GM21360 (cell line): ENCODE measurements at regions not wholly inside any gene's neighbourhood (a gene's known extent, or its start where the extent isn't known, plus 50 kb on each side); places are given as distances from the start of the nearest gene placed in this dataset.
"Not testable (repeated sequence)": the region's sequence is repeated elsewhere in the genome, so short reads cannot be mapped to it uniquely, and the experiment has no call there.

Source experiments
- ATAC-seq: cut with Tn5 transposase; IDR thresholded peaks from one replicate; pipeline ENCODE4 v1.9.1; 2021; ENCODE audit warnings: mild to moderate bottlenecking, moderate library complexity; ENCODE audit not compliant: unreplicated experiment

DNA sequence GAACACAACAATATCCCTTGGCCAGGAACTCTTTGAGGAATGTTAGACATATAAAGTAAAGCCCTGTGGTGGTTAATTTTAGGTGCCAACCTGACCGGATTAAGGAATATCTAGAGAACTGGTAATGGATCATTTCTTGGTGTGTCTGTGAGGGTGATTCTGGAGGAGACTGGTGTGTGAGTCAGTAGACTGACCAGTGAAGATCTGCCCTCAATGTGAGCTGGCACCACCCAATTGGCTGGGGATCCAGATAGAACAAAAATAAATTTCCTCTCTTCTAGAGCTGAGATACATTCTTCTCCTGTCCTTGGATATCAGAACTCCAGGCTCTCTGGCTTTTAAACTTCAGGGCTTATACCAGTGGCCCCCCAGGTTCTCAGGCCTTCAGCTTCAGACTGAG is 56.2 kb upstream of the TNPO1 start:
- no peak for ATAC-seq

GRCh38 chr5:72752909-72753308 is 63.6 kb upstream of the TNPO1 start:
- ATAC-seq: no peak

DNA sequence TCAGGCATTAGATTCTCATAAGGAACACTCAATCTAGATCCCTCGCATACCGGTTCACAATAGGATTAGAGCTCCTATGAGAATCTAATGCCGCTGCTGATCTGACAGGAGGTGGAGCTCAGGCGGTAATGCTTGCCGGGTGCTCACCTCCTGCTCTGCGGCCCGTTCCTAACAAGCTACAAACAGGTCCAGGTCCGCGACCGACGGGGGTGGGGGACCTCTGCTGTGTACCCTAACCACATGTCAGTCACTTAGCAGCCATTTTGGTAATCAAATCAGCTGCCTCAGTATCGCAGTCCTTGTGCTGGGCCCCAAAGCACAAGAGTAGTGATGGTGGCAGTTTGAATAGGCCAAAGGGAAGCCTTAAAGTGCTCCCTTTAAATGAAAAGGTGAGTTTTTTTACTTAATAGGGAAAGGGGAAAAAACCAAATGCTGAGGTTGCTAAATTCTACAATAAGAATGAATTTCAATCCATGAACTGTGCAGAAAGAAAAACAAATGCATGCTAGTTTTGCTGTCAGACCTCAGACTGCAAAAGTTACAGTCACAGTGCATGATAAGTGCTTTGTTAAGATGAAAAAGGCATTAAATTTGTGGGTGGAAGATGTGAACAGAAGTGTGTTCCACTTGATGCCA is 67.0 kb upstream of the TNPO1 start:
- no peak for ATAC-seq

- ATAC-seq: no peak
Observed at GRCh38 chr5:72747826-72748225, 68.6 kb upstream of the TNPO1 start.

DNA sequence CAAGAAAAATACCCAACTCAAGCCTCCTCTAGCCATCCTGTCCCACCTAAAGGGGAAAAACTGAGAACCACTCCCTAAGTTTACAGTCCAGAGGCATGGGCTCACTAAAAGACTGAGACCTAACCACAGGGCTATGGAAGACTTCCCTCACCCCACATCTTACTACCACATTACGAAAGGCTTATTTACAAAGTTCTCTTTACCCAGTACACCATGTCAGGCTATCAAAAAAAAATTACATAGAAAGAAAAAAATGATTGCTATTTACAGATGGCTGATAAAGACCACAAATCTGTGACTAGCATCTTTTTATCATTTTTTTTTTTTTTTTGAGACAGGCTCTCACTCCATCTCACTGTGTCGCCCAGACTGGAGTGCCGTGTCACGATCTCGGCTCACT is 69.7 kb upstream of the TNPO1 start:
- ATAC-seq: no peak

DNA sequence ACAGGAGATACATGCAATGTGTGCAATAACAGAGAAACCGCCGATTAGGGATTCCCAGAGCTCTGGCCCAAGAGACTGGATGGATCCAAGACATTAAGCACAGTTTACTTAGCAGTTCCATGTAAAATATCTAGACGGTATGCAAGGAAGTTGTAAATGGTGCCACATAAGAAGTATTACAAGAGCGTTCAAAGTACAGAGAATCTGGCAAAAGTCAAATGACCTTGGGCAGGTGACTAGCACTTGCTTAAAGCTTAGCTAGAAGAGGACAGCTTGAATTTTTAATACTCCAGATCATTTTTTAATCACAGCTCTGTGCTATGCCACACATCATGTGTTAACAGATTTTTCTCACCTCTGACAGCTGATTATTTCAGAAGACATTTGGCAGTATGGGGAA is 72.3 kb upstream of the TNPO1 start:
- ATAC-seq: no peak

GRCh38 chr5:72741805-72742204 is 74.7 kb upstream of the TNPO1 start:
- no peak for ATAC-seq

GRCh38 chr5:72733810-72734209 is 82.7 kb upstream of the TNPO1 start:
- no peak for ATAC-seq

DNA sequence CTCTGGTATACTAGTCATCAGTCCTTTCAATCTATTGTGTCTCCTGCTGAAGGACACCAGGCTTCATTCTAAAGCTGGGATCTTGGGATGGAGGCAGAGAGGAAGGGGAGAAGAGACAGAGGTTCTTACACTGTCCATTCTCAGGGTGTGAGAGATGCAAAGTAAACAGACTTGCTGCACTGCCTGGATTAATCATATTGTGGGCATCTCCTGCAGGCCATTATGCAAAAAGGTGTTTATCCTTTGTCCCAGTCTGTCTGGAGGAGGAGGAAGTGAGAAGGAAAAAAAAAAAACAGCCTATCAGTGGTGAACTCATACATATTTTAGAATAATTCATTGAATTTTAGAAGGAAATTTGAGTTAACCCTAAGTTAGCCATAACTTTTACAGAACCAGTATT is 92.9 kb upstream of the TNPO1 start:
- ATAC-seq: no peak

- ATAC-seq: no peak
Observed at GRCh38 chr5:72722792-72723452, 93.5 kb upstream of the TNPO1 start.

GRCh38 chr5:72721844-72722243 is 94.6 kb upstream of the TNPO1 start:
- ATAC-seq: no peak

DNA sequence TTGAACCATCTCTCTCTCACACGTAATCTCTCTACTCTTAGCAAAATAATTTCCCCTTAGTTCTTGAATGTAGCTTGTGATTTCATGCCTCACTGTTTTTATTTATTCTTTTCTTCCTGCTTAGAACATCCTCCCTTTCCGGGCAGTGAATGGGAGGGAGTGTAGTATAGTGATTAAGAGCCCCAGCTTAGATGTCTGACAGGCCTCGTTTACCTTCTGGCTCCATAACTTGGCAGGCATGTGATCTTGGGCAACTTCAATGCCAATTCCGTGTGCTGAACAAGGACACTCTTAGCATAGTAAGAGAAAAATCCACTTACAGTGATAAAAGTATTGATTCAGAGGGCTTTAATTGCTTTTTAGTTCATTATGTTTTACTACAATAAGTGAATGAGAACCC is 96.3 kb upstream of the TNPO1 start:
- no peak for ATAC-seq

- ATAC-seq: no peak
Observed at GRCh38 chr5:72711351-72711750, 105.1 kb upstream of the TNPO1 start.

DNA sequence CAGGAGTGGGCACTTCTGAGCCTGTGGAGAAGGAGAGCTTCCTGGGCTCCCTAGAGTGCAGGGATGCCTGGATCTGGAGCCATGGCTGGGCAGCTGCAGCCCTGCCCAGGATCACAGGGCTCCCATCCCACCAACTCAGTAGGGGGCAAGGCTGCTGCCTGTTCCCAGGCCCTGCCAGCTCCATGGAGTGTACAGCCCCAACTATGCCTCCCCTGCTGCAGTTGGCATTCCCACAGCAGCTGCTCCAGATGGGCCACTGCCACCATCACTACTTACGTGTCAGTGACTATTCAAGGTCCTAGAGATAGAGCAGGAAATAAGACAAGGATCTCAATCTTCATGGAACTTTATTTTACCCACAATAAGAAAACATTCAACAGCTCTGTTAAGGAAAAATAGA is 107.1 kb upstream of the TNPO1 start:
- ATAC-seq: no peak

- ATAC-seq: no peak
Observed at GRCh38 chr5:72705178-72705577, 111.3 kb upstream of the TNPO1 start.

- ATAC-seq: no peak
Observed at GRCh38 chr5:72703876-72704275, 112.6 kb upstream of the TNPO1 start.

- no peak for ATAC-seq
Observed at GRCh38 chr5:72702881-72703434, 113.5 kb upstream of the TNPO1 start.

- ATAC-seq: not testable (repeated sequence)
Observed at GRCh38 chr5:72702105-72702504, 114.4 kb upstream of the TNPO1 start.

DNA sequence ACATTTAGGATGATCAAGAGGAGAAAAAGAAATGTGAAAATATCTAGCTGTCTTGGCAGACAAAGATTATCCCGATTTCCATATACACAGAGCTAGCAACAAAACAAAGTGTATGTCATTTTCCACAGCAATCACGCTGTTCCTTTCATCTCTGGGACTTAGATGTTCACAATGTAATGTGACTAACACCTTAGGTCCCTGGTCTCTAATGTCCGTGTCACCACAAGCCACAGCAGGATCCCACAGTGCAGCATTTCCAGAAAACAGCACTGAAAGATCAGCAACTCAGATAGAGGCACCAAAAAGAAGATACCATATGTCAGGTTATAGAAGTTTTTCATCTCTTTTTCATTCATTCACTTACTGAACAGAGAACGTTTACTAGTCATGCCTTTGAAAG is 118.0 kb upstream of the TNPO1 start:
- no peak for ATAC-seq

DNA sequence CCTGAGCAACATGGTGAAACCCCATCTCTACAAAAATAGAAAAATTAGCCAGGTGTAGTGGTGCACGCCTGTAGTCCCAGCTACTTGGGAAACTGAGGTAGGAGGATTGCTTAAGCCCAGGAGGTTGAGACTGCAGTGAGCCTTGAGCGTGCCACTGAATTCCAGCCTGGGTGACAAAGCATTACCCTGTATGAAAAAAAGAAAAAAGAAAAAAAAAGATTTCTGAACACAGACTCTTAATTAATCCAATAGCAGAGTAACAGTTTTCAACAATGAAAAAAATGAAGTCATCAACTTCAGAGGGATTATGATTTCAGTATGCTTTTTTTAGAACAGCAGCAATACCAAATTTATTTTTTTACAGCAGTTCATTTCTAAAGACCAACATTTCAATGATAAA is 118.8 kb upstream of the TNPO1 start:
- ATAC-seq: no peak

DNA sequence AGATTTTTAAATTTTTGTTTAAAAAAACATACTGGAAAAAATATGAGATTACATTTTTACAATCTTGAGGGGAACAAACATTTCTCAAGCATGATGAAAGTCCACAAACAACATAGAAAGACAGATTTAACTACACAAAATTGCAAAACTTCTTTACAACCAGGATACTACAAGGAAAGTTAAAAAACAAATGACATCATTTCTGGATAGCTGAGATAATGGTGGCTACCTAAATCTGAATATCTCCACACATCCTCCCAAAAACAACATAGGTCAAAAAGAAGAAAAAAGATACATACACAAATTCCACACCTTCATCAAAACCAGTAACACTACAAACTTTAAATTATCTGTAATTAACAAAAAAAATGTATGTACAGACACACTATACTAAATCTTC is 120.8 kb upstream of the TNPO1 start:
- ATAC-seq: no peak

GRCh38 chr5:72694856-72695255 is 121.6 kb upstream of the TNPO1 start:
- ATAC-seq: no peak
